ENCODE measurements at regions not wholly inside any gene's neighbourhood (a gene's known extent, or its start where the extent isn't known, plus 50 kb on each side); places are given as distances from the start of the nearest gene placed in this dataset.

- no TSS peak for BruUV-seq (replicated peaks)
- ATAC-seq (no peak), DNase-seq (ENCODE audit: extremely low read depth in 1 of 4, low spot score in 3 of 4) (no peak), FAIRE-seq (no peak)
- TF ChIP-seq MYNN (IDR thresholded peaks at IDR 0.05), result no peak
- TF ChIP-seq MYNN (CRISPR knock-in tag; IDR thresholded peaks at IDR 0.05), result no peak
- TF ChIP-seq ZNF121 (CRISPR knock-in tag; conservative IDR thresholded peaks at IDR 0.05), result no peak
- TF ChIP-seq, protein P1, sequence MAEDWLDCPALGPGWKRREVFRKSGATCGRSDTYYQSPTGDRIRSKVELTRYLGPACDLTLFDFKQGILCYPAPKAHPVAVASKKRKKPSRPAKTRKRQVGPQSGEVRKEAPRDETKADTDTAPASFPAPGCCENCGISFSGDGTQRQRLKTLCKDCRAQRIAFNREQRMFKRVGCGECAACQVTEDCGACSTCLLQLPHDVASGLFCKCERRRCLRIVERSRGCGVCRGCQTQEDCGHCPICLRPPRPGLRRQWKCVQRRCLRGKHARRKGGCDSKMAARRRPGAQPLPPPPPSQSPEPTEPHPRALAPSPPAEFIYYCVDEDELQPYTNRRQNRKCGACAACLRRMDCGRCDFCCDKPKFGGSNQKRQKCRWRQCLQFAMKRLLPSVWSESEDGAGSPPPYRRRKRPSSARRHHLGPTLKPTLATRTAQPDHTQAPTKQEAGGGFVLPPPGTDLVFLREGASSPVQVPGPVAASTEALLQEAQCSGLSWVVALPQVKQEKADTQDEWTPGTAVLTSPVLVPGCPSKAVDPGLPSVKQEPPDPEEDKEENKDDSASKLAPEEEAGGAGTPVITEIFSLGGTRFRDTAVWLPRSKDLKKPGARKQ (CRISPR knock-in tag; IDR thresholded peaks at IDR 0.05), result no peak
- TF ChIP-seq RBM22 (IDR thresholded peaks at IDR 0.05; ENCODE audit: low read depth, low read length, poor library complexity, severe bottlenecking), result no peak
- TF ChIP-seq MTA2 (IDR thresholded peaks at IDR 0.05; ENCODE audit: low read depth), result no peak
- no peak for TF ChIP-seq CBX3 (IDR thresholded peaks at IDR 0.05; ENCODE audit: borderline replicate concordance in 1 of 2, low read length in 2 of 2)
- TF ChIP-seq TEAD1 (CRISPR knock-in tag; IDR thresholded peaks at IDR 0.05), result no peak
- TF ChIP-seq, protein P2, sequence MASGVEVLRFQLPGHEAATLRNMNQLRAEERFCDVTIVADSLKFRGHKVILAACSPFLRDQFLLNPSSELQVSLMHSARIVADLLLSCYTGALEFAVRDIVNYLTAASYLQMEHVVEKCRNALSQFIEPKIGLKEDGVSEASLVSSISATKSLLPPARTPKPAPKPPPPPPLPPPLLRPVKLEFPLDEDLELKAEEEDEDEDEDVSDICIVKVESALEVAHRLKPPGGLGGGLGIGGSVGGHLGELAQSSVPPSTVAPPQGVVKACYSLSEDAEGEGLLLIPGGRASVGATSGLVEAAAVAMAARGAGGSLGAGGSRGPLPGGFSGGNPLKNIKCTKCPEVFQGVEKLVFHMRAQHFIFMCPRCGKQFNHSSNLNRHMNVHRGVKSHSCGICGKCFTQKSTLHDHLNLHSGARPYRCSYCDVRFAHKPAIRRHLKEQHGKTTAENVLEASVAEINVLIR (CRISPR knock-in tag; IDR thresholded peaks at IDR 0.05), result no peak
- no peak for TF ChIP-seq SREBF1 (IDR thresholded peaks at IDR 0.05; ENCODE audit: borderline replicate concordance, low read depth, low read length)
- H3K4me1 ChIP-seq (replicated peaks in 1 of 2; ENCODE audit: control insufficient read depth in 2 of 2, insufficient read depth in 2 of 2, low read length in 2 of 2), result no peaks in the 10 kb centered on the region
- H4K20me1 ChIP-seq (replicated peaks; ENCODE audit: control insufficient read depth, insufficient read depth, low read length), result no peaks in the 10 kb centered on the region
- H3K9me1 ChIP-seq (ENCODE audit: control insufficient read depth, insufficient read depth, low read length), result no peaks in the 10 kb centered on the region
- H3K4me2 ChIP-seq (ENCODE audit: insufficient read depth, low read length), result no peak overlapping the region
- in situ Hi-C loops (cut with MboI), result no loop called here
- no peaks in the 10 kb centered on the region for H3K27me3 ChIP-seq (ENCODE audit: control insufficient read depth in 2 of 2, insufficient read depth in 2 of 2, low read length in 2 of 2)
- H3K36me3 ChIP-seq (ENCODE audit: control insufficient read depth, insufficient read depth, low read length), result no peaks in the 10 kb centered on the region
- no peak overlapping the region for H3K4me3 ChIP-seq
- POLR2A ChIA-PET, result no interaction called here
- H3K27ac ChIP-seq (ENCODE audit: extremely low read depth, low read depth, low read length), result no peak overlapping the region
- H3K79me2 ChIP-seq (ENCODE audit: control insufficient read depth, insufficient read depth, low read length), result no peaks in the 10 kb centered on the region
- H3K9ac ChIP-seq (ENCODE audit: insufficient read depth in 1 of 2, low read depth in 2 of 2, low read length in 2 of 2), result no peak overlapping the region
- H3K9me3 ChIP-seq (replicated peaks; ENCODE audit: control insufficient read depth, insufficient read depth, low read depth, low read length), result no peaks in the 10 kb centered on the region
- intact Hi-C loops (cut with micrococcal nuclease), result no loop called here
- CTCF ChIA-PET (ENCODE audit: low intra/inter-chr PET ratio), result no interaction called here
- WGBS (ENCODE audit: insufficient coverage, low coverage, missing lambda C conversion rate), result 0% methylated on average over 5 of the region's 5 CpGs
- H2AFZ ChIP-seq (ENCODE audit: low read depth, low read length), result no peak overlapping the region
These were observed 268.9 kb upstream of the KCNIP4 start for GRCh38 chr4:22217480-22217879.

Measured in K562 (cell line).